ENCODE measurements at regions not wholly inside any gene's neighbourhood (a gene's known extent, or its start where the extent isn't known, plus 50 kb on each side); places are given as distances from the start of the nearest gene placed in this dataset.

DNA sequence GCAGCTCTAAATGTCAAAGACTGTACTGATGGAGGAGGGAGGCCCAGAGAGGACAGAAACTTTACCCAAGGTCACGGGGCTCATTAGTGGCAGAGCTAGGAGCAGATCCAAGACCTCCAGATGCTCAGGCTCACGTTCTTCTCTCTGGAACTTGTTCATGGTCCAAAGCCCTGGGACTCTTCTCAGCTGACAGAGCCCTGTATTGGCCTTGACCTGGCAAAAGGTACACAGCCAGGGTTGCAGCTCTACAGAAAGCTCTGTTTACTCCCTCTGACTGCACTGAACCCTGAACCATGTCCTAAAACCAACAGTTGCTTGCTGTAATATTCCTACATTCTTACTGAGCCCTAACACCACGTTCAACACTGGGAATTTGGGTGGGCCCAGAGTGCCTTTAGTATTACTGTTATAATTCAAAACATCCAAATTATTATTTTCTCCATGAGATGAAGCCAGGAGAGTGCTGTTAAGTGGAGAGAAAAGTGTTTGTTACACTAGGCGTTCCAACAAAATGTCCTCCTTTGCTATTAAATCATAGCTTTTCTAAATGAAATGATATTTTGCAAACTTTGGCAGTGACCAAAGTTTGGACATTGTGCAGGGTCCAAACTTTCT is 602.4 kb upstream of the CLINT1 start (continued):
- TF ChIP-seq ZNF142 (CRISPR knock-in tag; IDR thresholded peaks at IDR 0.05) = no peak
- peak; percentile 85 for TF ChIP-seq HMG20B (CRISPR knock-in tag; conservative IDR thresholded peaks at IDR 0.05)
- TF ChIP-seq NFE2L2 (IDR thresholded peaks at IDR 0.05; ENCODE audit: low read length) = no peak
- no peak for TF ChIP-seq GTF3A (CRISPR knock-in tag; conservative IDR thresholded peaks at IDR 0.05)
- no peak for TF ChIP-seq SIN3B (IDR thresholded peaks at IDR 0.05; ENCODE audit: low read length)
- TF ChIP-seq ZNF607 (CRISPR knock-in tag; IDR thresholded peaks at IDR 0.05; ENCODE audit: borderline replicate concordance) = peak; percentile 69; the same call in 1 of the 2 replicates
- TF ChIP-seq PLRG1 (conservative IDR thresholded peaks at IDR 0.05) = no peak
- no peak for TF ChIP-seq PHF20 (CRISPR knock-in tag; IDR thresholded peaks at IDR 0.05)
- no peak for TF ChIP-seq ZNF136 (CRISPR knock-in tag; IDR thresholded peaks at IDR 0.05; ENCODE audit: low read depth)
- TF ChIP-seq, protein P1, sequence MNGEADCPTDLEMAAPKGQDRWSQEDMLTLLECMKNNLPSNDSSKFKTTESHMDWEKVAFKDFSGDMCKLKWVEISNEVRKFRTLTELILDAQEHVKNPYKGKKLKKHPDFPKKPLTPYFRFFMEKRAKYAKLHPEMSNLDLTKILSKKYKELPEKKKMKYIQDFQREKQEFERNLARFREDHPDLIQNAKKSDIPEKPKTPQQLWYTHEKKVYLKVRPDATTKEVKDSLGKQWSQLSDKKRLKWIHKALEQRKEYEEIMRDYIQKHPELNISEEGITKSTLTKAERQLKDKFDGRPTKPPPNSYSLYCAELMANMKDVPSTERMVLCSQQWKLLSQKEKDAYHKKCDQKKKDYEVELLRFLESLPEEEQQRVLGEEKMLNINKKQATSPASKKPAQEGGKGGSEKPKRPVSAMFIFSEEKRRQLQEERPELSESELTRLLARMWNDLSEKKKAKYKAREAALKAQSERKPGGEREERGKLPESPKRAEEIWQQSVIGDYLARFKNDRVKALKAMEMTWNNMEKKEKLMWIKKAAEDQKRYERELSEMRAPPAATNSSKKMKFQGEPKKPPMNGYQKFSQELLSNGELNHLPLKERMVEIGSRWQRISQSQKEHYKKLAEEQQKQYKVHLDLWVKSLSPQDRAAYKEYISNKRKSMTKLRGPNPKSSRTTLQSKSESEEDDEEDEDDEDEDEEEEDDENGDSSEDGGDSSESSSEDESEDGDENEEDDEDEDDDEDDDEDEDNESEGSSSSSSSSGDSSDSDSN (CRISPR knock-in tag; IDR thresholded peaks at IDR 0.05) = 0 out of 2 replicates have a peak, but pooled peaks have one; percentile 29
- TF ChIP-seq HDAC2 (CRISPR knock-in tag; IDR thresholded peaks at IDR 0.05) = peak; percentile 98
- TF ChIP-seq GATAD1 (CRISPR knock-in tag; IDR thresholded peaks at IDR 0.05) = peak; percentile 74
- no peak; the same call in 1 of the 2 replicates for TF ChIP-seq ZNF782 (CRISPR knock-in tag; IDR thresholded peaks at IDR 0.05; ENCODE audit: borderline replicate concordance)
- peak; percentile 37; the same call in 1 of the 2 replicates for TF ChIP-seq MYC (CRISPR knock-in tag; IDR thresholded peaks at IDR 0.05; ENCODE audit: borderline replicate concordance)
- TF ChIP-seq, protein P2, sequence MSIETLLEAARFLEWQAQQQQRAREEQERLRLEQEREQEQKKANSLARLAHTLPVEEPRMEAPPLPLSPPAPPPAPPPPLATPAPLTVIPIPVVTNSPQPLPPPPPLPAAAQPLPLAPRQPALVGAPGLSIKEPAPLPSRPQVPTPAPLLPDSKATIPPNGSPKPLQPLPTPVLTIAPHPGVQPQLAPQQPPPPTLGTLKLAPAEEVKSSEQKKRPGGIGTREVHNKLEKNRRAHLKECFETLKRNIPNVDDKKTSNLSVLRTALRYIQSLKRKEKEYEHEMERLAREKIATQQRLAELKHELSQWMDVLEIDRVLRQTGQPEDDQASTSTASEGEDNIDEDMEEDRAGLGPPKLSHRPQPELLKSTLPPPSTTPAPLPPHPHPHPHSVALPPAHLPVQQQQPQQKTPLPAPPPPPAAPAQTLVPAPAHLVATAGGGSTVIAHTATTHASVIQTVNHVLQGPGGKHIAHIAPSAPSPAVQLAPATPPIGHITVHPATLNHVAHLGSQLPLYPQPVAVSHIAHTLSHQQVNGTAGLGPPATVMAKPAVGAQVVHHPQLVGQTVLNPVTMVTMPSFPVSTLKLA (IDR thresholded peaks at IDR 0.05) = no peak
- TF ChIP-seq ZHX1 (CRISPR knock-in tag; IDR thresholded peaks at IDR 0.05; ENCODE audit: low read depth) = 0 out of 2 replicates have a peak, but pooled peaks have one; percentile 58
